NCI-H82 (cell line): ENCODE measurements at regions not wholly inside any gene's neighbourhood (a gene's known extent, or its start where the extent isn't known, plus 50 kb on each side); places are given as distances from the start of the nearest gene placed in this dataset.
"Not testable (repeated sequence)": the region's sequence is repeated elsewhere in the genome, so short reads cannot be mapped to it uniquely, and the experiment has no call there.

Experiments
- DNase-seq: peaks from one replicate; lab custom pipeline; 2025; lab: John Stamatoyannopoulos, UW

DNA sequence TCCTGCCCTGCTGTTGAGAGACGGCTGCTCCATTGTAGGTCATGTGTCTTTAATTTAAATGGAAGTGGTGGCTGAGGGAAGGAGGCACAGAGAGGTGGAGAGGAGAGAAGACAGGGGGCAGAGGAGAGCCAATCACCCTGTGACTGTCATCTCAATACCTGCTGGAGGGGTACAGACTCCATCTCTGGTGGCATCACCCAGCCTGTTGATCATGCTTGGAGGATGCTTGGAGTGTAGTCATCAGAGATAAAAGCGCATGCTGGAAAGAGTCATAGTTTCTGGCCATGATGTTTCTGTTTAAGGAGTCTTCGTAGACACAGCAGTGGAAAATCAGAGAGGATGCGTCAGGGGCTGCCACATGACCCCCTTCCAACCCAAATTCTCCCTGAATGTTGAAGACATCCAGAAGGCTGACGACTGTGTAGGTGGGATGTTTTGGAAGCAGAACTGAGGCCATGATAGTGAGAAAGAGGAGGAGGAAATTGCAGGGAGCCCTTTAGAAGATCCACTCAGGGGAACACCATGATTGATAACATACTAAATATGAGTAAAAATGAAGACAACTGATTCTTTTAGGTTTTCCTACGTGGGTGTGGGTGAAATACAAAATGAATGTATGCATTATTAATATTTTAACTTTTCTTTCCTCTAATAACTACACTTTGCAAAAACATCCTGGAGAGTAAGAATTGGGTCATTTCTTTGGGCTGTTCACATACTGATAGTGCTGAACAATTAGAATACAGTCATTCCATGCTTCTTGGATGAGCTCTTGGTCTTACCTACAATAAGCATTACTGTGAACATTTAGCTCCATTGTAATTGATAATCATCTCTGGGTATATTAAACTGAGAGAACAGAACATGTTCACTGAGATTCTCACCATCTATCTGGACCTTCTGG lies 210.6 kb upstream of the ATP10A start:
- DNase-seq: no peak

DNA sequence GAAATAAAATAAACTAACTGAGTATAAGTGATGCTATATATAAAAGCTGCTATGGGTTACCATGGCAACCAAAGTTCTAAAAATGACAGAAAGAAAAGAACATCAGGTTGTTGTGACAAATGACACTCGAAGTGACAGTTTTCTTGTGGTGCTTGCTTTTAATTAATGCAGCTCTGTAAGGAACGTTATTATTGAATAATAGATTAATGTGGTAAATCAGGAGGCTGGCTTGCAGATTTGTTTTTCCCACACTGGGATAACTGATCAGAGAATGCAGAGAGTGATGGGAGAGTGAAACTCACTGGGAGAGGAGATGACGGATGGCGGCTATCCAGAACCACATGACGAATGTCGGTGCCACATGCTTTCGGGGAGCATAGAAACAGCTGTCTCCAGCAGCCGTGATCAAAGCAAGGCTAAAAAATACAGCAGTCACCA lies 207.0 kb upstream of the ATP10A start:
- DNase-seq: no peak

DNA sequence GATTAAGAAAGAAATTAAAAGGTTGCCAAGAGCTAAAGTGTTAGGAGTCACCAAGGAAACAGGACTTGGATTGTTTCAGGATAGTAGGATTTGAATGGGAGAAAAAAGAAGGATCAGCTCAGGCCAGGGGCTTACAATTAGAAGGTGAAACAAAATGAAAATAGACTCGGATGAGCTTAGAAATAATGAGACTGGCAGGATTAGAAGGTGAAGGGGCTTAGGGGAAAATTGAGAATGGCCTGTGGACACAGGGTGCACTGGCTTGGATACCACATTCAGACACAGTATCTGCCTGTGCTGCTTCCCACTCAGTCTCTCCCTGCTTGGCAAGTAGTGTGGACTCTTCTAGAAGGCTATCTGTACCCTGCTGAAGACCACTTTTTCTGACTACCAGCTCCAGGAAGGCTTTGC lies 206.1 kb upstream of the ATP10A start:
- DNase-seq: peak; percentile 49

- DNase-seq: no peak
Measured at GRCh38 chr15:26066896-26067295, 203.8 kb upstream of the ATP10A start.

DNA sequence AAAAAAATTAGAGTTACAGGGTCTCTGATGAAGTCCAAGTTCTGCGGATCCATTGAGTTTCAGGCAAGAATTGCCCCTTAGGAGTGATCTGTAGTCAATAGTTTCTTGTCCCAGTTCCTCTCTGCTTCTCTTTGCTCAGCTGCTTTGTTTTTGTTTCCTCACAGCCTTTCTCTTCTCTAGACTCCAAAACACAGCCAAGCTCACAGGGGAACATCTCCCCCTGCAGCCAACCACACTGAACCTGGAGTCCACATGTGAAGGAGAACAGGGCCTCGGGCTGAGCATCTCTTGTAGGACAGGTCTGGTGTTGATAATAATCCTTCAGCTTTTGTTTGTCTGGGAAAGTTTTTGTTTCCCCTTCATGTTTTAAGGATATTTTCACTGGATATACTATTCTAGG lies 202.6 kb upstream of the ATP10A start:
- no peak for DNase-seq

DNA sequence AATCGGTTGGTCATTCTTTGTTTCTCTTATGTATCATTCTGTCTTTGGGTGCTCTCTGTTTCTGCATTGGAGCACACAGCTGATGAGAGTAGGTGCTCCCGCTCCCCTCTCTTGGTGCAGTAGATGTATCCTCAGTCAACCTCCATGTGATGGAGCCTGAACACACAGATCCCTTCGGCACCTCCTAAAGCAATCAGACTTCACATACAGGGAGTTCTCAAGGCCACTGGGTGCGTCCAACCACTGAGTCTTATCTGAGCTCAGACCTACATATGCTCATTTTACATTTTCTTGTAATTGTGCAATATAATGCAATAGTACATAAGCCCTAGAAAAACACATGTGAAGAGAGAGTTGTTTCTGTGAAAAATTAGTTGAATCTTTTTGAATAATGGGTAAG lies 198.1 kb upstream of the ATP10A start:
- DNase-seq: no peak

DNA sequence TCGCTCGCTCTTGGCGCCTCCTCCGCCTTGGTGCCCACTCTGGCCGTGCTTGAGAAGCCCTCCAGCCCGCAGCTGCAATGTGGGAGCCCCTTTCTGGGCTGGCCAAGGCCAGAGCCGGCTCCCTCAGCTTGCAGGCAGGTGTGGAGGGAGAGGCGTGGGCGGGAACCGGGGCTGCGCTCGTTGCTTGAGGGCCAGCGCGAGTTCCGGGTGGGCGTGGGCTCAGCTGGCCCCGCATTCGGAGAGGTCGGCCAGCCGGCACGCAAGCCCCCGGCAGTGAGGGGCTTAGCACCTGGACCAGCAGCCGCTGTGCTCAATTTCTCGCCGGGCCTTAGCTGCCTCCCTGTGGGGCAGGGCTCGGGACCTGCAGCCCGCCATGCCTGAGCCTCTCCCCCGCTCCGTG lies 193.6 kb upstream of the ATP10A start:
- not testable (repeated sequence) for DNase-seq

DNA sequence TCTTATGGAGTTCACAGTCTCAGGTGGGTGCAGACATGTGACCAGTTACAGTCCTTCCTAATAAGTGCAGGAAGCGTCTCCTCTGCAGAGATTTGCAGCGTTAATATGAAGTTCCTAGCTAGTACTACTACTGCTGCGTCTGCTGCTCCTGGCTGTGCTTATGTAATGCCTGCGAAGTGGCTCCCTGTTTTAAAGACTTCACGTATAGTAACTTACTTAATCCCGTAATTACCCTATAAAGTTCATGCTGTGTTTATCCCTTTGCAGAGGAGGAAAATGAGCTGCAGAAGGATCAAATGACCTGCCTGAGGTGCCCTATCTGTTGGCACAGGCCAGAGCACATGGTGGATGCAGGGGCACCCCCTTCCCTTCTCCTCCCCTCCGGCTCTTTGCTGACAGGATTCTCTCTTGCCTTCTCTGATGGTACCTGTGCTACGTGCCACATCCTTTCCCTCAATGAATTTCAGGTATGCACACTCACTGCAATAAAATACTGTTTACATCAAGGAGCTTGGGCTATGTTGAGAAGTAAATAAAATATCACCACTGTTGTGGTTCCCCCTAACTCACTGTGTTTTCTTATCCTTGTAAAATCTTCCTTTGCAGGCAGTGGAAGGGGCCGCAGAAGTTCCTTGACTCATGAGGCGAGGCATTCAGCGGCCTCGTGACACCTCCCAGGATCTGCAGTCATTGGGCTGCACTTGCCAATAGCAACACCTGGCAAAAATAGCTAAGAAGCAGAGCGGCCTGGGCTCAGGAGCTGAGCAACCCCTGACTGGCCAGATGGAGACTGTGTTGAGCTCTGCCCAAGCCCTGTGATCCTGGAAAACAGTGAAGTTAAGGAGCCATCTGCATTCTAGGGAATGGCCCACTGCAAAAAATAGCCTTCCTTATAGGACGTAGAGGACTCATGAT lies 188.9 kb upstream of the ATP10A start:
- peak; percentile 86 for DNase-seq

- DNase-seq: peak; percentile 6
Measured at GRCh38 chr15:26050984-26051383, 187.9 kb upstream of the ATP10A start.

DNA sequence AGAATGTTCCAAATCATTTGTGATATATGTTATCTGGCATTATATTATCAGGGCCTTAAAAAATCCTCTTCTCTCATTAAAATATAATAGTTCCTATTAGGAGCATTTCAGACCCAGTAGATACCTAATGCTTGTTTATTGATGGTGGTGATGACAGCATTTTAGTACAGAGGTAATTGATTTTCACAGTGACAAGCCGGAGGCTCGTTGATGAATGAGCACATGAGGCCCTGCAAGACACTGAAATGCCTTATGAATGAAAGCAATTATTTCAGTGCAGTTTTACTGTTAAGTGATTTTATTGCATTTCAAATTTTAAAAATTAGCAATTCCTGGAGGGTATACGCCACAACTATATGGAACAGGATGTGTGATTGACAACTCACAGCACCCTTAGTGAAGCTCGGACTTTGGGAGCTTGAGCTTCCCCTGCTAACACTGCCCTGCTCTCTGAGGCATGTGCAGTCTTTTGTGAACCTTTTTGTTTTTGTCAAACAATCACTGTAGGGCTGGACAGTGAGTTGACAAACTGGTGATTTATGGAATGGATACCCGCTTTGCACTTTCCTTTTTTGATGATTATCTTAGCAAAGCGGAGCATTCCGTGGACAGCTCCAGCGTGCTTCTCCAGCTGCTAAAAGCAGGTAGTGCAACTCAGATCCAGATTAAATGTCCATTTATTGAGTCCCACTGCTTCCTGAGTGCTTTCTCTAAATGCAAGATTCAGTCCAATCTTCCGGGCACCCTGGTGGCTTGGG lies 187.0 kb upstream of the ATP10A start:
- no peak for DNase-seq

DNA sequence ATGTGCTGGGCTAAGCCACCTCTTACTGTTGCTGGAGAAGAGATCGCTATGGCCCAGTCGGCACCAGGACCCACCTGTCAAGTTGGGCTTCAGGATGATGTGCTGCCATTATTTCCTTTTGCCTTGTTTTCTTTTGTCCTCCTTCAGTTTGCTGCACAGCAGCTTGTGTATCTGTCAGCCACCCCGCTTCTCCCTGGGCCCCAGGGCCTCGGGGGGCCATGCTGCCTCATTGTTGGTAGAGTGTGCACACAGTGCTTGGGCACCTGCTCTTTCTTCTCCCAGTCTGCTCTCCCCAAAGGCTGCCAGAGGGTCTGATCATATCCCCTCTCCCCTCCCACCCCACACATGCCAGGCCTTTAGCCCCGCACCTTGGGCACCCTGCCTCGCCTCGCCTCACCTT lies 185.5 kb upstream of the ATP10A start:
- DNase-seq: no peak

- no peak for DNase-seq
Measured at GRCh38 chr15:26045516-26045915, 182.4 kb upstream of the ATP10A start.

DNA sequence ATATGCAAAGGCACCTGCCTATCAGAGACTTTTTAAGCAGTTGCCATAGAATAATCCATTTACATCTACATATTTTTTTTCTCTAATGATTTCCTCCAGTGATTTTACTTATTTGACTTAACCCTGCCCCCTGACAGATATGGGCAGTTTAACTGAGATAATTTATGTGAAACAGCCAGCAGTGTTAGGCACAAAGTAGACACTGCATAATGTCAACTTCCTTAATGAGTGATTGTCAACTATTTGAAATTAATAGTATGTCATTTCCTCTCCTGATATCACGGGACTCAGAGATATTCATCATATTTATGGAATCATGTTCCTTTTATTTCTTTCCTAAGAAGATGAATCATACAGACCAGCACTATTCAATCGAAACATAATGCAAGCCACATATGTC lies 179.9 kb upstream of the ATP10A start:
- no peak for DNase-seq

GRCh38 chr15:26038693-26039092 lies 175.6 kb upstream of the ATP10A start:
- DNase-seq: no peak

GRCh38 chr15:26037369-26037768 lies 174.2 kb upstream of the ATP10A start:
- DNase-seq: no peak

DNA sequence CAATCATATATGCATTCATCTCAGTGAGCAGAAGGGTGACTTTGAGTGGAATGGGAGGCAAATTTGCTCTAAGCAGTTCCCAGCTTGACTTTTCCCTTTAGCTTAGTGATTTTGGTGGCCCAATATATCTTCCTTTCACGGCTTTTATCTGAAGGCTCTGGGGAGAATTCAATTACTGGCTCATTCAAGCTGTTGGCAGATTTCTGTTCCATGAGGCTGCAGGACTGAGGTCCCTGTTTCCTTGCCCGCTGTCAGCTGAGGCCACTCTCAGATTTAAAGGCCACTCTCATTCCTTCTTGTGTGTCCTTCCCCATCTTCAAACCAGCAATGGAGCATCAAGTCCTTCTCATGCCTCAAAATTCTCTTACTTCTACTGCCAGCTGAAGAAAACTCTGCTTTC lies 170.4 kb upstream of the ATP10A start:
- no peak for DNase-seq

GRCh38 chr15:26032162-26032846 lies 169.2 kb upstream of the ATP10A start:
- no peak for DNase-seq

GRCh38 chr15:26029586-26029985 lies 166.5 kb upstream of the ATP10A start:
- not testable (repeated sequence) for DNase-seq

- peak; percentile 28 for DNase-seq
Measured at GRCh38 chr15:26029146-26029545, 166.0 kb upstream of the ATP10A start.

GRCh38 chr15:26028086-26028740 lies 165.1 kb upstream of the ATP10A start:
- no peak for DNase-seq

DNA sequence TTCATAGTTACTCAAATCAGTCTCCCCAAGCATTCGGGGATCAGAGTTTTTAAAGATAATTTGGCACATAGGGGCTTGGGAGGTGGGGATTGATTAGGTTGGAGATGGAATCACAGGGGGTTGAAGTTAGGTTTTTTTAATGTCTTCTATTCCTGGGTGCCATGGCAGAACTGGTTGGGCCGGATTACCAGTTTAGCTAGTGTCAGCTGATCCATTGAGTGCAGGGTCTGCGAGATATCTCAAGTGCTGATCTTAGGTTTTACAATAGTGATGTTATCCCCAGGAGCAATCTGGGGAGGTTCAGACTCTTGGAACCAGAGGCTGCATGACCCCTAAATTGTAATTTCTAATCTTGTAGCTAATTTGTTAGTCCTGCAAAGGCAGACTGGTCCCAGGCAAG lies 163.5 kb upstream of the ATP10A start:
- DNase-seq: not testable (repeated sequence)
